Testis (tissue), 2 donors: ENCODE measurements at regions not wholly inside any gene's neighbourhood (a gene's known extent, or its start where the extent isn't known, plus 50 kb on each side); places are given as distances from the start of the nearest gene placed in this dataset.
"Not testable (repeated sequence)": the region's sequence is repeated elsewhere in the genome, so short reads cannot be mapped to it uniquely, and the experiment has no call there.

Experiments
- CTCF ChIP-seq, 3 experiments: fragments of 450-650 bp in 2 of 3; fragments of 200-600 bp in 1 of 3; sonication (generic) in 1 of 3; IDR thresholded peaks; one replicate each; pipeline ENCODE4 v1.5.1; 2016 to 2019; ENCODE audit warnings: antibody characterized with exemption in 3 of 3, mild to moderate bottlenecking in 2 of 3, moderate library complexity in 1 of 3
- POLR2A ChIP-seq: fragments of 450-650 bp; IDR thresholded peaks from one replicate; pipeline ENCODE4 v1.6.1; 2017; ENCODE audit warnings: antibody characterized with exemption, mild to moderate bottlenecking, moderate library complexity

GRCh38 chr5:75799695-75800094 is 82.5 kb upstream of the POC5 start:
- TF ChIP-seq CTCF (IDR thresholded peaks at IDR 0.05); POLR2A: not testable (repeated sequence)
